Subcutaneous abdominal adipose tissue (tissue), 5 donors: ENCODE measurements at regions not wholly inside any gene's neighbourhood (a gene's known extent, or its start where the extent isn't known, plus 50 kb on each side); places are given as distances from the start of the nearest gene placed in this dataset.
A peak's percentile ranks its signal among the peaks of the same experiment; 100 is the strongest.

Experiments used
- H3K27ac ChIP-seq: one replicate; pipeline ENCODE4 v1.7.0; 2013; ENCODE audit warnings: low read depth, mild to moderate bottlenecking, inconsistent platforms, low read length, moderate library complexity
- H3K27me3 ChIP-seq, 5 donors: one replicate each; pipeline ENCODE4 v1.7.0; 2013; ENCODE audit warnings: low read length in 5 of 5, inconsistent platforms in 1 of 5; ENCODE audit not compliant: control insufficient read depth in 5 of 5, insufficient read depth in 4 of 5
- H3K36me3 ChIP-seq, 5 donors: one replicate each; pipeline ENCODE4 v1.7.0; 2013; ENCODE audit warnings: low read length in 5 of 5; ENCODE audit not compliant: control insufficient read depth in 5 of 5, insufficient read depth in 5 of 5
- H3K4me1 ChIP-seq, 5 donors: one replicate each; pipeline ENCODE4 v1.7.0; 2013; ENCODE audit warnings: low read length in 5 of 5, mild to moderate bottlenecking in 3 of 5, moderate library complexity in 1 of 5; ENCODE audit not compliant: control insufficient read depth in 5 of 5, insufficient read depth in 5 of 5
- H3K4me3 ChIP-seq, 5 donors: one replicate each; pipeline ENCODE4 v1.7.0; 2013; ENCODE audit warnings: low read length in 5 of 5, low read depth in 1 of 5
- H3K9ac ChIP-seq, 5 donors: one replicate each; pipeline ENCODE4 v1.7.0; 2013; ENCODE audit warnings: low read length in 5 of 5, mild to moderate bottlenecking in 4 of 5, moderate library complexity in 3 of 5
- H3K9me3 ChIP-seq, 5 donors: one replicate each; pipeline ENCODE4 v1.7.0; 2013; ENCODE audit warnings: low read length in 5 of 5; ENCODE audit not compliant: control insufficient read depth in 5 of 5
- donor health status: healthy.
- donor health status: healthy.
- donor health status: healthy.
- donor health status: healthy.
- donor health status: healthy.

- Histone ChIP-seq H3K9me3 (no peaks in the 10 kb centered on the region), H3K4me3 (no peak overlapping the region), H3K27ac (no peak overlapping the region), H3K36me3 (no peaks in the 10 kb centered on the region), H3K27me3 (no peaks in the 10 kb centered on the region), H3K9ac (no peak overlapping the region), H3K4me1 (no peaks in the 10 kb centered on the region)
Measured at GRCh38 chr9:28050941-28051340, 477.7 kb upstream of the C9orf72 start.

- H3K9ac ChIP-seq: no peak overlapping the region
- no peaks in the 10 kb centered on the region for H3K27me3 ChIP-seq
- H3K4me3 ChIP-seq: no peak overlapping the region
- H3K36me3 ChIP-seq: no peaks in the 10 kb centered on the region
- no peaks in the 10 kb centered on the region for H3K9me3 ChIP-seq
- H3K4me1 ChIP-seq: no peaks in the 10 kb centered on the region
- H3K27ac ChIP-seq: no peak overlapping the region
Measured at GRCh38 chr9:28051559-28052503, 478.6 kb upstream of the C9orf72 start.

GRCh38 chr9:28053096-28053777, 480.0 kb upstream of the C9orf72 start:
- no peak overlapping the region for H3K4me3 ChIP-seq
- no peak overlapping the region for H3K27ac ChIP-seq
- H3K4me1 ChIP-seq: no peaks in the 10 kb centered on the region
- no peaks in the 10 kb centered on the region for H3K27me3 ChIP-seq
- no peaks in the 10 kb centered on the region for H3K36me3 ChIP-seq
- H3K9ac ChIP-seq: no peak overlapping the region
- H3K9me3 ChIP-seq: no peaks in the 10 kb centered on the region

- Histone ChIP-seq H3K4me3 (no peak overlapping the region), H3K4me1 (no peaks in the 10 kb centered on the region), H3K27me3 (no peaks in the 10 kb centered on the region), H3K9me3 (no peaks in the 10 kb centered on the region), H3K9ac (no peak overlapping the region), H3K36me3 (no peaks in the 10 kb centered on the region), H3K27ac (no peak overlapping the region)
Measured at GRCh38 chr9:28056006-28056405, 482.7 kb upstream of the C9orf72 start.

GRCh38 chr9:28056466-28056865, 483.2 kb upstream of the C9orf72 start:
- Histone ChIP-seq H3K36me3 (no peaks in the 10 kb centered on the region), H3K9ac (no peak overlapping the region), H3K4me3 (no peak overlapping the region), H3K27ac (no peak overlapping the region), H3K4me1 (no peaks in the 10 kb centered on the region), H3K27me3 (no peaks in the 10 kb centered on the region), H3K9me3 (no peaks in the 10 kb centered on the region)

GRCh38 chr9:28059192-28059591, 485.9 kb upstream of the C9orf72 start:
- Histone ChIP-seq H3K4me3 (no peak overlapping the region), H3K9ac (no peak overlapping the region), H3K36me3 (no peaks in the 10 kb centered on the region), H3K27me3 (no peaks in the 10 kb centered on the region), H3K4me1 (no peaks in the 10 kb centered on the region), H3K27ac (no peak overlapping the region), H3K9me3 (no peaks in the 10 kb centered on the region)

GRCh38 chr9:28064241-28064815, 491.0 kb upstream of the C9orf72 start:
- no peaks in the 10 kb centered on the region for H3K36me3 ChIP-seq
- no peak overlapping the region for H3K4me3 ChIP-seq
- H3K27me3 ChIP-seq: no peaks in the 10 kb centered on the region
- H3K4me1 ChIP-seq: no peaks in the 10 kb centered on the region
- H3K9me3 ChIP-seq: no peaks in the 10 kb centered on the region
- H3K27ac ChIP-seq: no peak overlapping the region
- no peak overlapping the region for H3K9ac ChIP-seq

- Histone ChIP-seq H3K27me3 (peaks cover 0 to 3% (median 0%) of the 10 kb centered on the region in 5 donors), H3K9me3 (no peaks in the 10 kb centered on the region), H3K36me3 (no peaks in the 10 kb centered on the region), H3K4me3 (no peak overlapping the region), H3K9ac (peak overlapping the region in 1 of 5 donors; percentile 25), H3K4me1 (no peaks in the 10 kb centered on the region), H3K27ac (no peak overlapping the region)
Measured at GRCh38 chr9:28073270-28073669, 500.0 kb upstream of the C9orf72 start.

GRCh38 chr9:28079677-28080076, 506.4 kb upstream of the C9orf72 start:
- Histone ChIP-seq H3K36me3 (no peaks in the 10 kb centered on the region), H3K9ac (no peak overlapping the region), H3K4me1 (no peaks in the 10 kb centered on the region), H3K9me3 (no peaks in the 10 kb centered on the region), H3K27me3 (peaks cover 0 to 3% (median 0%) of the 10 kb centered on the region in 5 donors), H3K4me3 (no peak overlapping the region), H3K27ac (no peak overlapping the region)

- Histone ChIP-seq H3K27me3 (peaks cover 0 to 3% (median 0%) of the 10 kb centered on the region in 5 donors), H3K4me1 (no peaks in the 10 kb centered on the region), H3K4me3 (no peak overlapping the region), H3K27ac (no peak overlapping the region), H3K36me3 (no peaks in the 10 kb centered on the region), H3K9me3 (no peaks in the 10 kb centered on the region), H3K9ac (no peak overlapping the region)
Measured at GRCh38 chr9:28082671-28083070, 509.4 kb upstream of the C9orf72 start.
